ENCODE measurements at regions not wholly inside any gene's neighbourhood (a gene's known extent, or its start where the extent isn't known, plus 50 kb on each side); places are given as distances from the start of the nearest gene placed in this dataset.

DNA sequence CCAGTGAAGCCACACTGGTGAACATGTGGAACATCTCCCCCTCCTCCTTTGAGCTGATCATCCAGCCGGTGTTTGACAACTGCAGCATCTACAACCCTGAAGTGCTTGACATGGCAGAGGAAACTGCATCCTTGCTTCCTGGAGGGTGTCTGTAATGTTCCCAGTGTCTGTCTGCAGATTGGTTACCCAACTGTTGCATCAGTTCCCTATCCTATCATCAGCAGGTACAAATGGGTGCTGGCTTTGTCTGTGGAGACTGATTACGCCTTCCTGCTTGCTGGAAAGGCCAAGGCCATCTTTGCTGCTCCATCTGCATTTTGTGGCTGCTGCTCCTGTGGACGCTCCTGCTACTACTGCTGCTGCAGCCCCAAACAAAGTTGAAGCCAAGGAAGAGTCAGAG, 83.5 kb downstream of the SKA1 start:
- TF ChIP-seq POLR2AphosphoS5 (IDR thresholded peaks at IDR 0.05; ENCODE audit: insufficient read depth in 1 of 2, low read depth in 1 of 2) (no peak), POLR2A (IDR thresholded peaks at IDR 0.05) (no peak)
- TF ChIP-seq, protein P1, sequence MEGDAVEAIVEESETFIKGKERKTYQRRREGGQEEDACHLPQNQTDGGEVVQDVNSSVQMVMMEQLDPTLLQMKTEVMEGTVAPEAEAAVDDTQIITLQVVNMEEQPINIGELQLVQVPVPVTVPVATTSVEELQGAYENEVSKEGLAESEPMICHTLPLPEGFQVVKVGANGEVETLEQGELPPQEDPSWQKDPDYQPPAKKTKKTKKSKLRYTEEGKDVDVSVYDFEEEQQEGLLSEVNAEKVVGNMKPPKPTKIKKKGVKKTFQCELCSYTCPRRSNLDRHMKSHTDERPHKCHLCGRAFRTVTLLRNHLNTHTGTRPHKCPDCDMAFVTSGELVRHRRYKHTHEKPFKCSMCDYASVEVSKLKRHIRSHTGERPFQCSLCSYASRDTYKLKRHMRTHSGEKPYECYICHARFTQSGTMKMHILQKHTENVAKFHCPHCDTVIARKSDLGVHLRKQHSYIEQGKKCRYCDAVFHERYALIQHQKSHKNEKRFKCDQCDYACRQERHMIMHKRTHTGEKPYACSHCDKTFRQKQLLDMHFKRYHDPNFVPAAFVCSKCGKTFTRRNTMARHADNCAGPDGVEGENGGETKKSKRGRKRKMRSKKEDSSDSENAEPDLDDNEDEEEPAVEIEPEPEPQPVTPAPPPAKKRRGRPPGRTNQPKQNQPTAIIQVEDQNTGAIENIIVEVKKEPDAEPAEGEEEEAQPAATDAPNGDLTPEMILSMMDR (IDR thresholded peaks at IDR 0.05), result no peak

Data from vagina (tissue), 2 donors.